ENCODE measurements at regions not wholly inside any gene's neighbourhood (a gene's known extent, or its start where the extent isn't known, plus 50 kb on each side); places are given as distances from the start of the nearest gene placed in this dataset.

DNA sequence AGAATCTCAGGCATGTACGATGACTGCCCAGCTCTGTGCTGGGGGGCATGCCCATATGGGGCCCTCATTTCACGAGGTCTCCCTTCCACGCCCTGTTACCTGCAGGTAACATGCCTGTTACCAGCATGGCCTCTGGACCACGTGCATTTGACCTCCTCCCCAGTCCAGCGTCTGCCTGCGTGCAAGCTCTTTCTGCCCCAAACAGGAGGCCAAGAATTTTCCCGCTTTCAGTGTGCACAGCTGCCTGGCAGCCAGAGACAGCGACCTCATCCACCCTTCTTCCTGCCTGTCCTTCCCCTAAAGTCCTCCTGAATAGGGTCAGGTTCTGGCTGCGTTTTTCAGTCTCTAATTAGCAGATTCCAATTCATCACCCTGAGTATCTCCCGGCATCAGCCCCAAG lies 306.5 kb upstream of the ZFHX3 start:
- TF ChIP-seq, protein P1, sequence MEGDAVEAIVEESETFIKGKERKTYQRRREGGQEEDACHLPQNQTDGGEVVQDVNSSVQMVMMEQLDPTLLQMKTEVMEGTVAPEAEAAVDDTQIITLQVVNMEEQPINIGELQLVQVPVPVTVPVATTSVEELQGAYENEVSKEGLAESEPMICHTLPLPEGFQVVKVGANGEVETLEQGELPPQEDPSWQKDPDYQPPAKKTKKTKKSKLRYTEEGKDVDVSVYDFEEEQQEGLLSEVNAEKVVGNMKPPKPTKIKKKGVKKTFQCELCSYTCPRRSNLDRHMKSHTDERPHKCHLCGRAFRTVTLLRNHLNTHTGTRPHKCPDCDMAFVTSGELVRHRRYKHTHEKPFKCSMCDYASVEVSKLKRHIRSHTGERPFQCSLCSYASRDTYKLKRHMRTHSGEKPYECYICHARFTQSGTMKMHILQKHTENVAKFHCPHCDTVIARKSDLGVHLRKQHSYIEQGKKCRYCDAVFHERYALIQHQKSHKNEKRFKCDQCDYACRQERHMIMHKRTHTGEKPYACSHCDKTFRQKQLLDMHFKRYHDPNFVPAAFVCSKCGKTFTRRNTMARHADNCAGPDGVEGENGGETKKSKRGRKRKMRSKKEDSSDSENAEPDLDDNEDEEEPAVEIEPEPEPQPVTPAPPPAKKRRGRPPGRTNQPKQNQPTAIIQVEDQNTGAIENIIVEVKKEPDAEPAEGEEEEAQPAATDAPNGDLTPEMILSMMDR (IDR thresholded peaks at IDR 0.05): no peak
- TF ChIP-seq EP300 (IDR thresholded peaks at IDR 0.05): no peak

Measured in tibial nerve (tissue), 4 donors.